IMR-90 (cell line): ENCODE measurements at regions not wholly inside any gene's neighbourhood (a gene's known extent, or its start where the extent isn't known, plus 50 kb on each side); places are given as distances from the start of the nearest gene placed in this dataset.
A peak's percentile ranks its signal among the peaks of the same experiment; 100 is the strongest.

Experiments
- ATAC-seq: fragments of 200-7000 bp; cut with Tn5 transposase; 2 replicates; pipeline ENCODE4 v1.9.1; 2020; ENCODE audit warnings: low read depth, mild to moderate bottlenecking, moderate library complexity
- BruUV-seq: library from RNA; stranded (reverse); fragments of 400-500 nt; replicated peaks from 2 replicates; lab custom pipeline; 2021; lab: Mats Ljungman, UMichigan
- CTCF ChIA-PET: fragments of 300-600 bp; formaldehyde crosslinking; extraction: SDS; loops from one replicate; lab custom pipeline; 2021; ENCODE audit warnings: antibody characterized with exemption; lab: Yijun Ruan, JAX
- POLR2A ChIA-PET: fragments of 300-600 bp; sonication (Branson Sonifier 250); formaldehyde crosslinking; loops from one replicate; lab custom pipeline; 2022; ENCODE audit warnings: antibody characterized with exemption; ENCODE audit not compliant: unreplicated experiment; lab: Charles Lee
- DNase-seq: peaks from one replicate; pipeline ENCODE4 v3.0.0; 2013
- H2AFZ ChIP-seq: replicated peaks from 2 replicates; pipeline ENCODE3; 2013; ENCODE audit warnings: low read length, mild to moderate bottlenecking; ENCODE audit not compliant: poor library complexity
- H2AK5ac ChIP-seq: 2 replicates; pipeline ENCODE4 v1.6.1; 2013; ENCODE audit warnings: low read depth, low read length, inconsistent platforms
- H2AK9ac ChIP-seq: replicated peaks from 2 replicates; pipeline ENCODE3; 2013; ENCODE audit warnings: mild to moderate bottlenecking, low read depth, low read length, moderate library complexity; ENCODE audit not compliant: poor library complexity
- H2BK120ac ChIP-seq: 2 replicates; pipeline ENCODE4 v1.6.1; 2013; ENCODE audit warnings: low read depth, low read length, inconsistent platforms
- H2BK15ac ChIP-seq: 3 replicates; pipeline ENCODE4 v1.6.1; 2013; ENCODE audit warnings: low read depth, low read length, inconsistent platforms
- H2BK20ac ChIP-seq: 2 replicates; pipeline ENCODE4 v1.6.1; 2013; ENCODE audit warnings: low read depth, mild to moderate bottlenecking, inconsistent platforms, low read length, moderate library complexity
- H2BK5ac ChIP-seq: 2 replicates; pipeline ENCODE4 v1.6.1; 2013; ENCODE audit warnings: mild to moderate bottlenecking, low read depth, low read length, inconsistent platforms; ENCODE audit not compliant: poor library complexity, severe bottlenecking
- H3K14ac ChIP-seq: replicated peaks from 2 replicates; pipeline ENCODE4 v1.6.1; 2013; ENCODE audit warnings: low read depth, low read length, inconsistent platforms
- H3K18ac ChIP-seq: 2 replicates; pipeline ENCODE4 v1.6.1; 2013; ENCODE audit warnings: low read depth, low read length, control low read depth
- H3K23ac ChIP-seq: 2 replicates; pipeline ENCODE4 v1.6.1; 2013; ENCODE audit warnings: low read depth, low read length, inconsistent platforms
- H3K27ac ChIP-seq: 2 replicates; pipeline ENCODE4 v1.5.1; 2013; ENCODE audit warnings: mild to moderate bottlenecking, control low read depth, low read length; ENCODE audit not compliant: insufficient read depth
- H3K27me3 ChIP-seq: 2 replicates; pipeline ENCODE4 v1.6.1; 2013; ENCODE audit warnings: low read length; ENCODE audit not compliant: control insufficient read depth, insufficient read depth
- H3K36me3 ChIP-seq: 2 replicates; pipeline ENCODE4 v1.6.1; 2013; ENCODE audit warnings: low read length, mixed read lengths; ENCODE audit not compliant: control insufficient read depth, insufficient read depth
- H3K4ac ChIP-seq: 2 replicates; pipeline ENCODE4 v1.6.1; 2013; ENCODE audit warnings: low read depth, low read length, inconsistent platforms
- H3K4me1 ChIP-seq: 2 replicates; pipeline ENCODE4 v1.6.1; 2013; ENCODE audit warnings: low read length, mixed read lengths; ENCODE audit not compliant: control insufficient read depth, insufficient read depth
- H3K4me2 ChIP-seq: 2 replicates; pipeline ENCODE4 v1.6.1; 2013; ENCODE audit warnings: low read depth, mild to moderate bottlenecking, control low read depth, low read length, moderate library complexity
- H3K4me3 ChIP-seq: 2 replicates; pipeline ENCODE4 v1.5.1; 2013; ENCODE audit warnings: low read depth, mild to moderate bottlenecking, control low read depth, low read length, moderate library complexity; ENCODE audit not compliant: insufficient read depth
- H3K56ac ChIP-seq: 2 replicates; pipeline ENCODE4 v1.6.1; 2013; ENCODE audit warnings: low read length, inconsistent platforms; ENCODE audit not compliant: insufficient read depth; ENCODE audit errors: extremely low read depth
- H3K79me1 ChIP-seq, 2 experiments: 2 replicates each; pipeline ENCODE4 v1.6.1; 2013; ENCODE audit warnings: low read length in 2 of 2, inconsistent platforms in 1 of 2, low read depth in 1 of 2
- H3K9ac ChIP-seq: 2 replicates; pipeline ENCODE4 v1.6.1; 2013; ENCODE audit warnings: low read depth, low read length, control low read depth
- H3K9me1 ChIP-seq: 2 replicates; pipeline ENCODE4 v1.6.1; 2013; ENCODE audit warnings: low read length, inconsistent platforms; ENCODE audit not compliant: insufficient read depth
- H3K9me3 ChIP-seq: 2 replicates; pipeline ENCODE4 v1.6.1; 2013; ENCODE audit warnings: low read length; ENCODE audit not compliant: control insufficient read depth, insufficient read depth
- H4K20me1 ChIP-seq: 2 replicates; pipeline ENCODE4 v1.6.1; 2013; ENCODE audit warnings: low read length, inconsistent platforms; ENCODE audit not compliant: insufficient read depth
- H4K5ac ChIP-seq: 2 replicates; pipeline ENCODE4 v1.6.1; 2013; ENCODE audit warnings: mild to moderate bottlenecking, low read depth, low read length, control low read depth
- H4K8ac ChIP-seq, 2 experiments: 2 replicates each; pipeline ENCODE4 v1.6.1; 2013; ENCODE audit warnings: low read depth in 2 of 2, low read length in 2 of 2, control low read depth in 1 of 2, inconsistent platforms in 1 of 2
- H4K91ac ChIP-seq: 2 replicates; pipeline ENCODE4 v1.6.1; 2013; ENCODE audit warnings: low read depth, low read length, inconsistent platforms; ENCODE audit not compliant: insufficient read depth
- BHLHE40 ChIP-seq: fragments of 150-350 bp; IDR thresholded peaks from 2 replicates; pipeline ENCODE4 v1.6.1; 2016; ENCODE audit warnings: mild to moderate bottlenecking, low read depth, low read length
- CEBPB ChIP-seq: IDR thresholded peaks from 2 replicates; pipeline ENCODE4 v1.6.1; 2012; ENCODE audit warnings: low read depth, low read length, improper control_type of control experiment
- CHD1 ChIP-seq: IDR thresholded peaks from 2 replicates; pipeline ENCODE4 v1.6.1; 2012; ENCODE audit warnings: low read depth, low read length, improper control_type of control experiment
- FOS ChIP-seq: fragments of 150-350 bp; IDR thresholded peaks from 2 replicates; pipeline ENCODE4 v1.6.1; 2016; ENCODE audit warnings: low read depth, low read length
- MAFK ChIP-seq: IDR thresholded peaks from 2 replicates; pipeline ENCODE4 v1.6.1; 2012; ENCODE audit warnings: low read depth, low read length, improper control_type of control experiment
- MAZ ChIP-seq: IDR thresholded peaks from 2 replicates; pipeline ENCODE4 v1.6.1; 2012; ENCODE audit warnings: low read depth, mild to moderate bottlenecking, low read length, improper control_type of control experiment, moderate library complexity, borderline replicate concordance
- MXI1 ChIP-seq: IDR thresholded peaks from 2 replicates; pipeline ENCODE4 v1.6.1; 2012; ENCODE audit warnings: low read depth, mild to moderate bottlenecking, low read length, moderate library complexity, borderline replicate concordance
- NFE2L2 ChIP-seq: fragments of 150-350 bp; IDR thresholded peaks from 2 replicates; pipeline ENCODE4 v1.6.1; 2016; ENCODE audit warnings: low read depth, mild to moderate bottlenecking, low read length
- POLR2A ChIP-seq: IDR thresholded peaks from 2 replicates; pipeline ENCODE4 v1.6.1; 2012; ENCODE audit warnings: mild to moderate bottlenecking, low read depth, low read length
- RAD21 ChIP-seq: IDR thresholded peaks from 2 replicates; pipeline ENCODE4 v1.6.1; 2012; ENCODE audit warnings: low read length, improper control_type of control experiment
- RCOR1 ChIP-seq: IDR thresholded peaks from 2 replicates; pipeline ENCODE4 v1.6.1; 2012; ENCODE audit warnings: mild to moderate bottlenecking, low read length, improper control_type of control experiment; ENCODE audit not compliant: insufficient replicate concordance
- RFX5 ChIP-seq: IDR thresholded peaks from 2 replicates; pipeline ENCODE4 v1.8.0; 2012; ENCODE audit warnings: low read depth, mild to moderate bottlenecking, low read length, moderate library complexity
- SMC3 ChIP-seq: fragments of 150-350 bp; IDR thresholded peaks from 2 replicates; pipeline ENCODE4 v1.6.1; 2016; ENCODE audit warnings: low read depth, mild to moderate bottlenecking, antibody characterized with exemption, low read length, moderate library complexity
- WGBS, 2 experiments: methylation state at CpG; one replicate each; pipeline versions ENCODE4 v1.1.5 to v1.1.7; 2013; ENCODE audit warnings: missing lambda C conversion rate in 2 of 2; ENCODE audit not compliant: insufficient read length in 1 of 2; ENCODE audit errors: extremely low coverage in 2 of 2; 5-methylcytosine and 5-hydroxymethylcytosine counted together
- dilution Hi-C: fragments of 300-500 bp; cut with HindIII; formaldehyde crosslinking; loops from one replicate; pipeline ENCODE4 v1.14.3; 2018; ENCODE audit warnings: low sequenced_read_pairs; ENCODE audit not compliant: unreplicated experiment
- in situ Hi-C: fragments of 300-500 bp; cut with MboI; formaldehyde crosslinking; loops from 3 replicates; pipeline ENCODE4 v1.14.3; 2019; ENCODE audit warnings: low sequenced_read_pairs, inconsistent platforms, mixed read lengths
- intact Hi-C: fragments of 100-400 bp; cut with micrococcal nuclease; formaldehyde crosslinking; loops from 2 replicates; pipeline ENCODE4 v1.10.0; 2022
- TF ChIP-seq, protein P1 (sequence below): fragments of 150-350 bp; IDR thresholded peaks from 2 replicates; pipeline ENCODE4 v1.6.1; 2017; ENCODE audit warnings: mild to moderate bottlenecking, antibody characterized with exemption, low read length, low read depth
- TF ChIP-seq, protein P2 (sequence below): fragments of 150-350 bp; IDR thresholded peaks from 2 replicates; pipeline ENCODE4 v1.6.1; 2016; ENCODE audit warnings: low read depth, mild to moderate bottlenecking, low read length, moderate library complexity, borderline replicate concordance
- TF ChIP-seq, protein P3 (sequence below): conservative IDR thresholded peaks from 2 replicates; pipeline ENCODE4 v1.5.1; 2012; ENCODE audit warnings: mild to moderate bottlenecking, low read depth, low read length, improper control_type of control experiment

DNA sequence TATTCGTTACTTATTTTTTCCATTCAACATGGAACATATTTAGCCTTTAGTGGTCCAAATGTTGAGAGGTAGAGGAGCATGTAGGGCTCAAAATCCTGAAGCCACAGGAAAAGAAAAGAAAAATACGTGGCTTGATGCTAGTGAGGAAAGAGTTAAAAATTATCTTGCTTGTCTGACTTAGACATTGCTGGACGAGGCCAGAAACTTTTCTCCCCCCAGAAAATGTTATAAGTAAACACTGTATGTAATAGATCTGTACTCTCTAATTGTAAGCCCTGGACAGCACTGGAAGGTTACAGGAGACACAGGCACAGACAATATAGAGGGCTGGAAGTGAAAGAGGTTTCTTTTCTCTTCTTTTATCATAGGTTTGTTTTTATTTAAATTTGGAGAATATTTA, 165.6 kb downstream of the ZFP64 start:
- peaks cover 7% of the 10 kb centered on the region for H3K4me1 ChIP-seq
- no peak overlapping the region for H2BK15ac ChIP-seq
- no peak overlapping the region for H3K4me3 ChIP-seq
- H3K18ac ChIP-seq: peak overlapping the region; percentile 30; the same call in 1 of the 2 replicates
- no peaks in the 10 kb centered on the region for H4K20me1 ChIP-seq
- peak; percentile 57 for DNase-seq
- no peak overlapping the region for H3K23ac ChIP-seq
- H3K36me3 ChIP-seq: no peaks in the 10 kb centered on the region
- peak; percentile 97 for ATAC-seq
- no peak overlapping the region for H3K27ac ChIP-seq
- H3K9me1 ChIP-seq: peaks cover 8% of the 10 kb centered on the region
- POLR2A ChIA-PET: no interaction called here
- peak overlapping the region; percentile 41; the same call in 1 of the 2 replicates for H4K5ac ChIP-seq
- H3K27me3 ChIP-seq: no peaks in the 10 kb centered on the region
- in situ Hi-C loops (no loop called here), intact Hi-C loops (no loop called here), dilution Hi-C loops (no loop called here)
- H3K4ac ChIP-seq: 0 out of 2 replicates have a peak overlapping the region, but pooled peaks have one; percentile 0
- H4K8ac ChIP-seq: no peak overlapping the region
- no peak overlapping the region; the same call in 1 of the 2 replicates for H2BK20ac ChIP-seq
- no peak overlapping the region for H2AK5ac ChIP-seq
- CTCF ChIA-PET: no interaction called here
- TF ChIP-seq RFX5: no peak
- TF ChIP-seq POLR2A: no peak
- no peak for TF ChIP-seq BHLHE40
- TF ChIP-seq, protein P1, sequence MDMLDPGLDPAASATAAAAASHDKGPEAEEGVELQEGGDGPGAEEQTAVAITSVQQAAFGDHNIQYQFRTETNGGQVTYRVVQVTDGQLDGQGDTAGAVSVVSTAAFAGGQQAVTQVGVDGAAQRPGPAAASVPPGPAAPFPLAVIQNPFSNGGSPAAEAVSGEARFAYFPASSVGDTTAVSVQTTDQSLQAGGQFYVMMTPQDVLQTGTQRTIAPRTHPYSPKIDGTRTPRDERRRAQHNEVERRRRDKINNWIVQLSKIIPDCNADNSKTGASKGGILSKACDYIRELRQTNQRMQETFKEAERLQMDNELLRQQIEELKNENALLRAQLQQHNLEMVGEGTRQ: no peak
- TF ChIP-seq MAFK: no peak
- no peak for TF ChIP-seq RCOR1
- no peak for TF ChIP-seq FOS
- TF ChIP-seq MXI1: no peak
- no peak for TF ChIP-seq RAD21
- no peak for TF ChIP-seq NFE2L2
- no peak for TF ChIP-seq MAZ
- no peak for TF ChIP-seq CEBPB
- no peak for TF ChIP-seq CHD1
- TF ChIP-seq, protein P2, sequence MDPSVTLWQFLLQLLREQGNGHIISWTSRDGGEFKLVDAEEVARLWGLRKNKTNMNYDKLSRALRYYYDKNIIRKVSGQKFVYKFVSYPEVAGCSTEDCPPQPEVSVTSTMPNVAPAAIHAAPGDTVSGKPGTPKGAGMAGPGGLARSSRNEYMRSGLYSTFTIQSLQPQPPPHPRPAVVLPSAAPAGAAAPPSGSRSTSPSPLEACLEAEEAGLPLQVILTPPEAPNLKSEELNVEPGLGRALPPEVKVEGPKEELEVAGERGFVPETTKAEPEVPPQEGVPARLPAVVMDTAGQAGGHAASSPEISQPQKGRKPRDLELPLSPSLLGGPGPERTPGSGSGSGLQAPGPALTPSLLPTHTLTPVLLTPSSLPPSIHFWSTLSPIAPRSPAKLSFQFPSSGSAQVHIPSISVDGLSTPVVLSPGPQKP: no peak
- TF ChIP-seq, protein P3, sequence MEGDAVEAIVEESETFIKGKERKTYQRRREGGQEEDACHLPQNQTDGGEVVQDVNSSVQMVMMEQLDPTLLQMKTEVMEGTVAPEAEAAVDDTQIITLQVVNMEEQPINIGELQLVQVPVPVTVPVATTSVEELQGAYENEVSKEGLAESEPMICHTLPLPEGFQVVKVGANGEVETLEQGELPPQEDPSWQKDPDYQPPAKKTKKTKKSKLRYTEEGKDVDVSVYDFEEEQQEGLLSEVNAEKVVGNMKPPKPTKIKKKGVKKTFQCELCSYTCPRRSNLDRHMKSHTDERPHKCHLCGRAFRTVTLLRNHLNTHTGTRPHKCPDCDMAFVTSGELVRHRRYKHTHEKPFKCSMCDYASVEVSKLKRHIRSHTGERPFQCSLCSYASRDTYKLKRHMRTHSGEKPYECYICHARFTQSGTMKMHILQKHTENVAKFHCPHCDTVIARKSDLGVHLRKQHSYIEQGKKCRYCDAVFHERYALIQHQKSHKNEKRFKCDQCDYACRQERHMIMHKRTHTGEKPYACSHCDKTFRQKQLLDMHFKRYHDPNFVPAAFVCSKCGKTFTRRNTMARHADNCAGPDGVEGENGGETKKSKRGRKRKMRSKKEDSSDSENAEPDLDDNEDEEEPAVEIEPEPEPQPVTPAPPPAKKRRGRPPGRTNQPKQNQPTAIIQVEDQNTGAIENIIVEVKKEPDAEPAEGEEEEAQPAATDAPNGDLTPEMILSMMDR: no peak
- no peak for TF ChIP-seq SMC3
- H3K79me1 ChIP-seq: no peaks in the 10 kb centered on the region; a peak in 1 of 4 replicates
- no peak overlapping the region for H2AFZ ChIP-seq
- no peak overlapping the region for H2AK9ac ChIP-seq
- H3K9me3 ChIP-seq: no peaks in the 10 kb centered on the region
- H3K56ac ChIP-seq: no peak overlapping the region
- H4K91ac ChIP-seq: no peak overlapping the region
- whole genome bisulfite sequencing, 2 experiments: no CpG with 5 or more reads among the region's 3 CpGs
- peak overlapping the region; percentile 70 for H2BK120ac ChIP-seq
- H3K4me2 ChIP-seq: peak overlapping the region; percentile 41; the same call in 1 of the 2 replicates
- H2BK5ac ChIP-seq: no peak overlapping the region
- BruUV-seq: no TSS peak
- H3K9ac ChIP-seq: no peak overlapping the region
- no peak overlapping the region; the same call in 1 of the 2 replicates for H3K14ac ChIP-seq
